Stimulated activated memory B cell treated with anti-CD40 and anti-IgM and Interleukin-4, amounts not matched to agents 10 μg/mL and 1 μg/mL and 100 μg/mL, for 72 hours (primary cell): ENCODE measurements at regions not wholly inside any gene's neighbourhood (a gene's known extent, or its start where the extent isn't known, plus 50 kb on each side); places are given as distances from the start of the nearest gene placed in this dataset.

Source experiments
- ATAC-seq: fragments of 150-1000 bp; cut with Tn5 transposase; 2 replicates; pipeline ENCODE4 v1.10.0; 2021
- H3K27ac Mint-ChIP-seq: one replicate; pipeline ENCODE4 v1.8.0; 2022; ENCODE audit warnings: mild to moderate bottlenecking, mixed read lengths
- H3K27me3 Mint-ChIP-seq: one replicate; pipeline ENCODE4 v1.8.0; 2022; ENCODE audit warnings: mixed read lengths
- H3K36me3 Mint-ChIP-seq: one replicate; pipeline ENCODE4 v1.8.0; 2022; ENCODE audit warnings: mixed read lengths
- H3K4me1 Mint-ChIP-seq: one replicate; pipeline ENCODE4 v1.8.0; 2022; ENCODE audit warnings: mixed read lengths
- H3K4me3 Mint-ChIP-seq: one replicate; pipeline ENCODE4 v1.8.0; 2022; ENCODE audit warnings: mild to moderate bottlenecking, moderate library complexity, mixed read lengths
- H3K9me3 Mint-ChIP-seq: one replicate; pipeline ENCODE4 v1.8.0; 2022; ENCODE audit warnings: mixed read lengths

DNA sequence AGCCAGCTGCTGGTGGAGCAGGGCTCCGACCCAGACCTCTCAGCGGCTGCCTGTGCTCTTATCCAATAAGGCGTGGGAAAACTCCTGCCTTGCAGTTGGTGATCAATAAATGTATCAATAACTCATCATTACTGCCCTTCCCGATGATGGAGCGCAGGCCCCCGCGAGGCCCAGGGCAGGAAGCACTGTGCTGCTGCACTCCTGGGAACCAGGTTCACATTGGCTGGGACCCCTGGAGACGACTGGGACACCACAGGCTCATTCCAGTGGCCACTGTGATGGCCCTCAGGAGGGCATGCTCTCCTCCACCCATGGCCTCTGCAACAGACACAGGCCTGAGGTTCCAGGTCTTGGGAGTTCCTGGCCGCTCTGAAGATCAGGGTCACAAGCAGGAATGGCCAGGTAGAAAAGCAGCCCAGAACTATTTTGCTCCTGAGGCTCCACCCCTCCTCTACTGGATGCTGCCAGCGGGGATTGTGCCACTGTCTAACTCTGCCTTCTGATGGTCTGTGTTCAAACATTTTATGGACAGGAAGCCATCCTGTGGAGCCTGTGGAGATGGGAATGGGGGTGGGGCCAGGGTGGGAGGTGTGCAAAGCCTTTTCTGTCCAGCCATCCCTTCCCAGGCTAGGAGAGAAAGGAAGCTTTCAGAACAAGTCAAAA is 287.4 kb upstream of the ZMIZ1 start:
- no peak for ATAC-seq

DNA sequence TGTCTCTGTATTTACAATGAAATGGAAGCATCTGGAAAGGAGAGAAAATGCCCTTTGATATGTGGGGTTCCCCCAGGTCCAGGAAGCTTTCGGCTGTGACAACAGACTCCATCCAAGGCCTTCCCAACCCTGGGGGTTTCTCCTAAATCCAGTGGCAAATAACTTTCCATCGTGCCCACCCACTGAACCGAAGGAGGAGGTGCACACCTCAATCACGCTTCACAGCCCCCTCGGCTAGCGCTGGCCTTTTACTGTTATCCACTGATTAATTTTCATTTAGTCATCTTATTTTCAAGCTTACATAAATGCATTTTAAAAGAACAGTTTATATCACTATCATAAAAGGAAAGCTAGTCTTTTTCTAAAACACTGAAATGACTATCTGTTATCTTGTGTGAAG is 286.8 kb upstream of the ZMIZ1 start:
- Mint-ChIP-seq H3K9me3 (peaks cover 11% of the 10 kb centered on the region), H3K27me3 (peaks cover 37% of the 10 kb centered on the region), H3K4me3 (no peak overlapping the region), H3K27ac (no peak overlapping the region), H3K36me3 (no peaks in the 10 kb centered on the region), H3K4me1 (no peaks in the 10 kb centered on the region)
- ATAC-seq, result no peak

More for the DNA sequence above, 287.4 kb upstream of the ZMIZ1 start:
- Mint-ChIP-seq H3K36me3 (no peaks in the 10 kb centered on the region), H3K27ac (no peak overlapping the region), H3K4me1 (no peaks in the 10 kb centered on the region), H3K4me3 (no peak overlapping the region), H3K9me3 (peaks cover 11% of the 10 kb centered on the region), H3K27me3 (peaks cover 37% of the 10 kb centered on the region)

DNA sequence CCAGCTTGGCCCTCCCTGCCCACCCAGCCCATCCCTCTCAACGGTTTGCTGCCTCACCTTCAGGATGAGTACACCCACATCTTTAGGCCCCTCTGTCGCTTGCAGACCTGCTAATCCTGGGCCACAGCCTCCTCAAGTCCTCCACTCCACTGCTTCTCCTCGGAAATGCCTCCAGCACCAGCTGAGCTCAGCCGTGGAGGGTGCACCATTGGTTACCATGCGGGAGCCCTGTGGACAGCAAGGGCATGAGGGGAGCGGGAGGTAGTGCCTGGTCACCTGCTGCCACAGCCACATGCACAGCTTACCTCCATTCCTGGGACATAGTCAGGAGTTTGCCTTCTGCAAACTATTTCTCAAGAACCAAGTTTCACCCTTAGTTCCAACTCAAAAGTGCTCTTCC is 286.3 kb upstream of the ZMIZ1 start:
- Mint-ChIP-seq H3K4me1 (no peaks in the 10 kb centered on the region), H3K4me3 (no peak overlapping the region), H3K9me3 (peaks cover 11% of the 10 kb centered on the region), H3K27ac (no peak overlapping the region), H3K27me3 (peaks cover 37% of the 10 kb centered on the region), H3K36me3 (no peaks in the 10 kb centered on the region)
- no peak for ATAC-seq

- peaks cover 11% of the 10 kb centered on the region for H3K9me3 Mint-ChIP-seq
- H3K4me1 Mint-ChIP-seq, result no peaks in the 10 kb centered on the region
- H3K36me3 Mint-ChIP-seq, result no peaks in the 10 kb centered on the region
- H3K27ac Mint-ChIP-seq, result no peak overlapping the region
- no peak for ATAC-seq
- H3K4me3 Mint-ChIP-seq, result no peak overlapping the region
- H3K27me3 Mint-ChIP-seq, result peaks cover 24% of the 10 kb centered on the region
Observed at GRCh38 chr10:78783753-78784152, 285.0 kb upstream of the ZMIZ1 start.

DNA sequence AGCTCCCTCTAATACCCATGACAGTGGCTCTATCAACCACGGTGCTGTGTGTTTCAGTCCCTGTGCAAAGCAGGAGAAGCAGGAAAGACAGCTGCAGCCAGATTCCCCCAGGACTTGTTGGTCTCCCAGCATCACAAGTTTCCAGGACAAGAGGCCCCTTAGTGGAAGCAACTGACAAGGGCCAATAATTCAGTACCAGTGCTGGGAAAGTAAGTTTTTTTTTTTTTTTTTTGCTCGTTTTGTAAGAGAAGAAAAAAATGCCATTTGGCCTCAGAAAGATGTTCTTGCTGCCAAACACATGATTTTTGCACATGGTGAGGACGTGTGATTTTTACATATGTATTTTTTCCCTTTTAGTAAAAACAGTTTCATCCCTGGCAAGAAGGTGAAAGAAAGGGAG is 284.2 kb upstream of the ZMIZ1 start:
- Mint-ChIP-seq H3K9me3 (peaks cover 11% of the 10 kb centered on the region), H3K4me3 (no peak overlapping the region), H3K4me1 (no peaks in the 10 kb centered on the region), H3K36me3 (no peaks in the 10 kb centered on the region), H3K27me3 (peaks cover 27% of the 10 kb centered on the region), H3K27ac (no peak overlapping the region)
- no peak for ATAC-seq

GRCh38 chr10:78785066-78785465 is 283.7 kb upstream of the ZMIZ1 start:
- Mint-ChIP-seq H3K27me3 (peaks cover 27% of the 10 kb centered on the region), H3K27ac (no peak overlapping the region), H3K4me3 (no peak overlapping the region), H3K4me1 (no peaks in the 10 kb centered on the region), H3K9me3 (peaks cover 11% of the 10 kb centered on the region), H3K36me3 (no peaks in the 10 kb centered on the region)
- no peak for ATAC-seq

GRCh38 chr10:78785991-78786390 is 282.8 kb upstream of the ZMIZ1 start:
- Mint-ChIP-seq H3K36me3 (no peaks in the 10 kb centered on the region), H3K27me3 (peaks cover 27% of the 10 kb centered on the region), H3K4me1 (no peaks in the 10 kb centered on the region), H3K9me3 (peaks cover 11% of the 10 kb centered on the region), H3K4me3 (no peak overlapping the region), H3K27ac (no peak overlapping the region)
- ATAC-seq, result no peak

GRCh38 chr10:78787125-78787524 is 281.6 kb upstream of the ZMIZ1 start:
- peaks cover 11% of the 10 kb centered on the region for H3K9me3 Mint-ChIP-seq
- H3K4me1 Mint-ChIP-seq, result no peaks in the 10 kb centered on the region
- H3K4me3 Mint-ChIP-seq, result no peak overlapping the region
- H3K27me3 Mint-ChIP-seq, result peaks cover 27% of the 10 kb centered on the region
- ATAC-seq, result no peak
- no peaks in the 10 kb centered on the region for H3K36me3 Mint-ChIP-seq
- H3K27ac Mint-ChIP-seq, result no peak overlapping the region

GRCh38 chr10:78794736-78795455 is 273.9 kb upstream of the ZMIZ1 start:
- no peaks in the 10 kb centered on the region for H3K36me3 Mint-ChIP-seq
- no peak overlapping the region for H3K27ac Mint-ChIP-seq
- peaks cover 3% of the 10 kb centered on the region for H3K9me3 Mint-ChIP-seq
- H3K4me1 Mint-ChIP-seq, result no peaks in the 10 kb centered on the region
- H3K27me3 Mint-ChIP-seq, result peaks cover 7% of the 10 kb centered on the region
- no peak overlapping the region for H3K4me3 Mint-ChIP-seq
- ATAC-seq, result no peak

DNA sequence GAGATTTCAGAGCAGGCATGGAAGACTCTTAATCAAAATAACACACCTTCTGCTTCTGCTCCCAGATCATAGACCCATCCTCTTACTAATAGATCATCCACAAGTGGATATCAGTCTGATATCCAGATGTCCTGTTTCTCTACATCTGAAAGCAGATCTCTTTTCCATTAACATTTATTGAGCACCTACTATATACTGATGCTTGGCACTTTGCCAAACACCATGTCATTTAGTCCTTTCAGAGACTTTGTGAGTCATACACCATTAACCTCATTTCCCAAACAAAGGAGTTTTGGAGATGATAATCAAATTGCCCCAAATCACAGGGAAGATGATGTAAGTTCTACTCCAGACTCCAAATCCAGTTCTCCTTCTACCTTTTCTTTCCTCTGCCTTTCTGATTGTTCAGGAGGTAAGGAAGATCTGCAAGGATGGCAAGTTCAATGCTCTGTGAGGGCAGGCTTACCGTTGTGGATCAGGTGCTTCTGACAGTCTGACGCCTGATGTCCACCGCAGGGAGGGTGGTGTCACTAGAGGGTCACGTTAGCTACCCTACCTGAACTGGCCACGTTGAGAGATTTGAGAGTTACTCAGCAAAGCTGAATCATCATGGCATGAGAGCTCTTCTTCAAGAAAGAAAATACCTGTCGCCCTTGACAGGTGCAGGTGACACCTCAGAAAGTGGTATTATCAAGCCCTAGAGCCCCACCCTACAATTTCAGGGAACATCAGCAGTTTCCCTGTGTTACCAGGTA is 269.6 kb upstream of the ZMIZ1 start:
- H3K4me3 Mint-ChIP-seq, result no peak overlapping the region
- no peaks in the 10 kb centered on the region for H3K36me3 Mint-ChIP-seq
- peaks cover 36% of the 10 kb centered on the region for H3K27me3 Mint-ChIP-seq
- ATAC-seq, result no peak
- no peaks in the 10 kb centered on the region for H3K4me1 Mint-ChIP-seq
- no peak overlapping the region for H3K27ac Mint-ChIP-seq
- H3K9me3 Mint-ChIP-seq, result no peaks in the 10 kb centered on the region

DNA sequence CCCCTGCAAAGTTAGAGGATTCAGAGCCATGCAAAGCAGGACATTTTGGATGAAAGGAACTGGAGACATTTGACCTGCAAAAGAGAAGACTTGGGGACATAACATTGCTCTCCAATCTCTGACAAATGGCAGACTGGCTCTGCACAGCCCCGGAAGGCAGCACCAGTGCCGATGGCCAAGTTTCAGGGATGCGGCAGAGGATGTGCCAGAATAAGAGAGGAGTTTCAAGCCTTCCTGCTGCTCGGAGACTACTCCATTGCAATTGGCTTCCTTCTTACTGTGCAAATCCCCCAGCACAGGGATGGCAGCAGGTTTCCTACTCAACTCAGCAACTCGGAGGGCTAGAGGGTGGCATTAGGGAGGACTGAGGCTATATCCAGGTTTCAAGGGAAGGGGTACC is 268.8 kb upstream of the ZMIZ1 start:
- Mint-ChIP-seq H3K9me3 (no peaks in the 10 kb centered on the region), H3K4me1 (no peaks in the 10 kb centered on the region), H3K27me3 (peaks cover 37% of the 10 kb centered on the region), H3K27ac (no peak overlapping the region), H3K4me3 (no peak overlapping the region), H3K36me3 (no peaks in the 10 kb centered on the region)
- no peak for ATAC-seq

GRCh38 chr10:78800535-78801320 is 268.0 kb upstream of the ZMIZ1 start:
- Mint-ChIP-seq H3K27me3 (peaks cover 37% of the 10 kb centered on the region), H3K9me3 (no peaks in the 10 kb centered on the region), H3K4me1 (no peaks in the 10 kb centered on the region), H3K36me3 (no peaks in the 10 kb centered on the region), H3K4me3 (no peak overlapping the region), H3K27ac (no peak overlapping the region)
- no peak for ATAC-seq

GRCh38 chr10:78802431-78802830 is 266.3 kb upstream of the ZMIZ1 start:
- no peak for ATAC-seq
- H3K4me3 Mint-ChIP-seq, result no peak overlapping the region
- no peaks in the 10 kb centered on the region for H3K4me1 Mint-ChIP-seq
- no peaks in the 10 kb centered on the region for H3K36me3 Mint-ChIP-seq
- H3K27ac Mint-ChIP-seq, result no peak overlapping the region
- peaks cover 44% of the 10 kb centered on the region for H3K27me3 Mint-ChIP-seq
- H3K9me3 Mint-ChIP-seq, result no peaks in the 10 kb centered on the region

DNA sequence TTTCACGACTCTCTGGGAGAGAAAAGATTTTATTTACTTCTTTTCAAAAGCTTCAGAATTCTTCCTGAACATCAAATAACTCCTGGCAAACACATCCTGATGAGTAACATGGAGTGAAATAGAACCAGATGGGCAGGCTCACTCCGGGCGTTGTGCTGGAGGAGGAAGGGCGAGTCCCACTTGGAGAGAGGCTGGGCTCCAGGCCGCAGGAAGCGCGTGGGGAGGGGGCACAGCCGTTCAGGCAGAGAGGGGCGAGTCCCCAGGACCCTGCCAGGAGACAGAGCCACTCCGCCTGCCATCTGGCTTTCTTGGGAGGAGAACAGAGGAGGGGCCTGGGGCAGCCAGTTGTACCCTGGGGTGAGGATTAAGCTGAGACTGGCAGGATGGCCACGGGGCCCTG is 265.9 kb upstream of the ZMIZ1 start:
- H3K4me1 Mint-ChIP-seq, result no peaks in the 10 kb centered on the region
- peaks cover 44% of the 10 kb centered on the region for H3K27me3 Mint-ChIP-seq
- H3K36me3 Mint-ChIP-seq, result no peaks in the 10 kb centered on the region
- ATAC-seq, result no peak
- H3K27ac Mint-ChIP-seq, result no peak overlapping the region
- no peak overlapping the region for H3K4me3 Mint-ChIP-seq
- H3K9me3 Mint-ChIP-seq, result no peaks in the 10 kb centered on the region

DNA sequence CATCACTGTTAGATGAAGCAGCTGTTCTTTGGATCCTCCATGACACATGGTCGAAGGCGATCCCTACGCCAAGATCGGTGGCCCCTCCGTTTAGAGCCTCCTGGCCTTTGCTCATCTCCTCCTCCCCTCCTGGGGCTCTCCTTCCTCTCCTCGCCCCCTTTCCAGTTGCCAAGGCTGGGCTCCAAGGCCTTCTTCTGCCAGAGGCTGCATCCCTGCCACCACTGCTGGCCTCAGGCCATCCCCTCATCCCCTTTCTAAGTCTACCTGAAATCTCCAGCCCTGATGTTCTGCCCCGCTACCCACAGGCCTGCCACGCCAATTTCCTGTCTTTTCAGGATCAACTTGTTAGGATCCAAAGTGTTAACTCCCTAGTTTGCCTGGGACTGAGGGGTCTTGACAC is 265.1 kb upstream of the ZMIZ1 start:
- ATAC-seq, result no peak
- Mint-ChIP-seq H3K27ac (no peak overlapping the region), H3K9me3 (no peaks in the 10 kb centered on the region), H3K4me3 (no peak overlapping the region), H3K36me3 (no peaks in the 10 kb centered on the region), H3K27me3 (peaks cover 46% of the 10 kb centered on the region), H3K4me1 (no peaks in the 10 kb centered on the region)
